Gastrocnemius medialis (tissue), 4 donors: ENCODE measurements at regions not wholly inside any gene's neighbourhood (a gene's known extent, or its start where the extent isn't known, plus 50 kb on each side); places are given as distances from the start of the nearest gene placed in this dataset.

Experiments
- CTCF ChIP-seq, 5 experiments: fragments of 450-650 bp in 3 of 5; fragments of 200-600 bp in 2 of 5; sonication (generic) in 2 of 5; IDR thresholded peaks in 4 of 5; conservative IDR thresholded peaks in 1 of 5; 1 replicate in 4 of 5; 2 replicates in 1 of 5; pipeline ENCODE4 v1.5.1; 2016 to 2019; ENCODE audit warnings: antibody characterized with exemption in 5 of 5, mild to moderate bottlenecking in 3 of 5, moderate library complexity in 3 of 5
- POLR2A ChIP-seq, 2 donors: fragments of 450-650 bp; IDR thresholded peaks; one replicate each; pipeline ENCODE4 v1.6.1; 2017; ENCODE audit warnings: antibody characterized with exemption in 2 of 2, mild to moderate bottlenecking in 2 of 2, moderate library complexity in 2 of 2

GRCh38 chr10:93189944-93190343, 116.3 kb downstream of the CYP26A1 start:
- TF ChIP-seq CTCF (IDR thresholded peaks at IDR 0.05 in 4 of 5, conservative IDR thresholded peaks at IDR 0.05 in 1 of 5) = no peak
- TF ChIP-seq POLR2A (IDR thresholded peaks at IDR 0.05) = no peak
